Common myeloid progenitor, CD34-positive (primary cell): ENCODE measurements at regions not wholly inside any gene's neighbourhood (a gene's known extent, or its start where the extent isn't known, plus 50 kb on each side); places are given as distances from the start of the nearest gene placed in this dataset.

Experiments used
- CTCF ChIA-PET: fragments of 350-600 bp; sonication (Branson Sonifier 250); formaldehyde crosslinking; loops from one replicate; lab custom pipeline; 2021; ENCODE audit warnings: antibody characterized with exemption; lab: Charles Lee
- POLR2A ChIA-PET: fragments of 350-600 bp; sonication (Branson Sonifier 250); formaldehyde crosslinking; loops from one replicate; lab custom pipeline; 2021; ENCODE audit warnings: antibody characterized with exemption; lab: Charles Lee
- DNase-seq, 3 donors: peaks; one replicate each; pipeline versions ENCODE4 v3.0.0 to v3.0.0-alpha.2; 2013
- H3K27ac ChIP-seq, 2 experiments: 1 replicate in 1 of 2; 2 replicates in 1 of 2; pipeline ENCODE4 v1.7.0; 2013; ENCODE audit warnings: inconsistent platforms in 2 of 2, low read length in 2 of 2, mild to moderate bottlenecking in 2 of 2, low read depth in 1 of 2, moderate library complexity in 1 of 2; ENCODE audit not compliant: severe bottlenecking in 2 of 2, insufficient read depth in 1 of 2, poor library complexity in 1 of 2
- H3K27me3 ChIP-seq, 5 experiments: replicated peaks in 2 of 5; 1 replicate in 3 of 5; 2 replicates in 2 of 5; pipeline versions ENCODE4 v1.6.1 to v1.7.0; 2013; ENCODE audit warnings: low read length in 4 of 5, mild to moderate bottlenecking in 2 of 5, moderate library complexity in 2 of 5, inconsistent platforms in 1 of 5; ENCODE audit not compliant: insufficient read depth in 5 of 5, control insufficient read depth in 4 of 5
- H3K36me3 ChIP-seq, 4 experiments: 1 replicate in 2 of 4; 2 replicates in 2 of 4; pipeline versions ENCODE4 v1.6.1 to v1.7.0; 2013; ENCODE audit warnings: low read length in 3 of 4, control low read depth in 1 of 4, mild to moderate bottlenecking in 1 of 4; ENCODE audit not compliant: control insufficient read depth in 4 of 4, insufficient read depth in 4 of 4
- H3K4me1 ChIP-seq, 4 experiments: 1 replicate in 3 of 4; 2 replicates in 1 of 4; pipeline versions ENCODE4 v1.6.1 to v1.7.1; 2013; ENCODE audit warnings: low read length in 3 of 4, mild to moderate bottlenecking in 3 of 4, control low read depth in 1 of 4, inconsistent platforms in 1 of 4, moderate library complexity in 1 of 4; ENCODE audit not compliant: control insufficient read depth in 4 of 4, insufficient read depth in 4 of 4; ENCODE audit errors: control extremely low read depth in 1 of 4
- H3K4me3 ChIP-seq, 7 experiments: 1 replicate in 4 of 7; 2 replicates in 3 of 7; pipeline versions ENCODE4 v1.5.1 to v1.7.0; 2013; ENCODE audit warnings: mild to moderate bottlenecking in 7 of 7, low read length in 6 of 7, moderate library complexity in 6 of 7, inconsistent platforms in 2 of 7, low read depth in 2 of 7, control low read depth in 1 of 7; ENCODE audit not compliant: insufficient read depth in 4 of 7, control insufficient read depth in 1 of 7; ENCODE audit errors: extremely low read depth in 1 of 7
- H3K9me3 ChIP-seq, 5 experiments: 1 replicate in 4 of 5; 2 replicates in 1 of 5; pipeline versions ENCODE4 v1.6.1 to v1.7.1; 2013; ENCODE audit warnings: low read length in 4 of 5, mild to moderate bottlenecking in 2 of 5, inconsistent platforms in 1 of 5, low read depth in 1 of 5, moderate library complexity in 1 of 5; ENCODE audit not compliant: control insufficient read depth in 4 of 5, insufficient read depth in 2 of 5; ENCODE audit errors: control extremely low read depth in 1 of 5
- WGBS: methylation state at CpG from one replicate; pipeline ENCODE4 v1.1.5; 2013; ENCODE audit not compliant: insufficient coverage; 5-methylcytosine and 5-hydroxymethylcytosine counted together

DNA sequence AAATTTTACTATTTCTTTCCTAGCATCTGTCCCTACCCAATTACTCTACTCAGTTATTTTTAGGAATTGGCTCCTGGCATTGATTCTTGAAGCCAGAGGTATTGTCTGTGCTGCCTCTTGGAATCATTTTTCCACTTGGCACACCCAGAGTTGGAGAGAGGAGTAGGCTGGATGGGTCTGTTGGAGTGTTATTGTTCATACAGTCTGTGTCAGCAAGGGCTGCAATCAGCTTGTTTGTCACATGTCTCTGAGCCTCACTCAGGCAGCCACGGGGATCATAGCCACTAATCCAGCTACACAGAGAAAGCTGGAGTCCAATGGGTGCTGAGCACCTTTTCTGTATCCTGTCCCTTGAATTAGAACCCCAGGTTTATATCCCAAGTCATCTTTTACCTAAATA lies 176.0 kb upstream of the DYRK2 start:
- CTCF ChIA-PET, result no interaction called here
- no peak for DNase-seq
- POLR2A ChIA-PET, result interaction anchor here (0.7 kb wide), 1 partner anchor 26 kb away, joined by 3 read pairs; no protein-coding TSS in a partner anchor

DNA sequence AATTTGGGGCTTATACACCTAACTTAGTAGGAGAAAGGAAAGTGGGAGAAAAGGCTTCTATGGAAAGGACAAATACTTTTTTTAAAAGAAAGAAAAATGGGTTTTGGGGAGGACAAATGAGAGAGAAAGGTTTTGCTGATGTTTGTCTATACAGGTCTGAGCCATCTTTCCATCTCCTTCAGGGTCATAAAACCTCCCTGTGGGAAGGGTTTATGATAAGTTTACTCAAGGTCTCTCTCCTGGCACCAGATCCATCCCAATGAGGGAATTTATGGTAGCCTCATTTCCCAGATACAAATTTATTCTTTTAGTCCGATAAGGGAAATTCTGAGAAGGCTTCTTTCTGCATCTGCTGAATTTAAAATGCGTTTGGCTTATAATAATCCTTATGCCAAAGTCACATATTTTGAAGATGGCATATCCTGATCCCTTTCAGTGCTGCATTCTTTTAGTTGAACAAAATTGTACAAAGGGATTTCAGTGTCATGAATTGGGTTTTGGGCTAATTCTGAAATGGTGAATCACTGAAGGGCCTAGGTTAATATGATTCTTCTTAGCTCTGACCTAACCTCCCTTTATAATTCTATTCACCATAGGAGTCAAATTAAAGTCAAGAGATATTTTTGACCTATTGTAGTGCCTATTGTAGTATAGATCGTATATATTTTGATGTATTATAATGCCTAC lies 173.5 kb upstream of the DYRK2 start:
- CTCF ChIA-PET, result no interaction called here
- Histone ChIP-seq H3K27me3 (peaks cover 0 to 5% (median 0%) of the 10 kb centered on the region in 5 experiments), H3K4me3 (no peak overlapping the region), H3K4me1 (no peaks in the 10 kb centered on the region), H3K9me3 (no peaks in the 10 kb centered on the region), H3K27ac (no peak overlapping the region), H3K36me3 (no peaks in the 10 kb centered on the region)
- DNase-seq, result no peak
- no CpG with 5 or more reads among the region's 3 CpGs for WGBS
- POLR2A ChIA-PET, result no interaction called here

More for the DNA sequence above, 176.0 kb upstream of the DYRK2 start:
- Histone ChIP-seq H3K36me3 (no peaks in the 10 kb centered on the region), H3K9me3 (no peaks in the 10 kb centered on the region), H3K27ac (no peak overlapping the region), H3K27me3 (peaks cover 0 to 2% (median 0%) of the 10 kb centered on the region in 5 experiments), H3K4me3 (no peak overlapping the region), H3K4me1 (peaks cover 0 to 5% (median 0%) of the 10 kb centered on the region in 4 experiments)
- no CpG with 5 or more reads among the region's 1 CpG for WGBS

DNA sequence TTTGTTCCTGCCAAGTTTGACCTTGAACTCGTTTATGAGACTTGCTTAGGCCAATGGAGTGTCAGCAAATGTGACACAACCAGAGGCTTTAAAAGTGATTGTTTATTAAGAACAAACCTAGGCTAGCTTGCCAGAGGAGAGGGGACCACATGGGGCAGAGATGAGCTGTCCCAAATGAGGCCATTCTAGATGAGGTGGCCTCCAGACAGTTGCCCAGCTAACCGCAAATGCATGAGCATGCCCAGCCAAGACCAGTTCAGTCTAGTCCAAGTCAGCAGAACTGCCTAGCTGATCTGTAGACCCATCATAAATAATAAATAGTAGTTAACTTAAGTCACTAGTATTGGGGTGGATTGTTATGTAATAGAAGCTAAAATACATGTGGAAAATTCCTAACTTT lies 172.8 kb upstream of the DYRK2 start:
- DNase-seq, result no peak
- Histone ChIP-seq H3K4me1 (no peaks in the 10 kb centered on the region), H3K4me3 (no peak overlapping the region), H3K27me3 (peaks cover 0 to 8% (median 0%) of the 10 kb centered on the region in 5 experiments), H3K9me3 (no peaks in the 10 kb centered on the region), H3K36me3 (no peaks in the 10 kb centered on the region), H3K27ac (no peak overlapping the region)
- ChIA-PET POLR2A (no interaction called here), CTCF (no interaction called here)
- 100% methylated on average over 1 of the region's 2 CpGs for WGBS

DNA sequence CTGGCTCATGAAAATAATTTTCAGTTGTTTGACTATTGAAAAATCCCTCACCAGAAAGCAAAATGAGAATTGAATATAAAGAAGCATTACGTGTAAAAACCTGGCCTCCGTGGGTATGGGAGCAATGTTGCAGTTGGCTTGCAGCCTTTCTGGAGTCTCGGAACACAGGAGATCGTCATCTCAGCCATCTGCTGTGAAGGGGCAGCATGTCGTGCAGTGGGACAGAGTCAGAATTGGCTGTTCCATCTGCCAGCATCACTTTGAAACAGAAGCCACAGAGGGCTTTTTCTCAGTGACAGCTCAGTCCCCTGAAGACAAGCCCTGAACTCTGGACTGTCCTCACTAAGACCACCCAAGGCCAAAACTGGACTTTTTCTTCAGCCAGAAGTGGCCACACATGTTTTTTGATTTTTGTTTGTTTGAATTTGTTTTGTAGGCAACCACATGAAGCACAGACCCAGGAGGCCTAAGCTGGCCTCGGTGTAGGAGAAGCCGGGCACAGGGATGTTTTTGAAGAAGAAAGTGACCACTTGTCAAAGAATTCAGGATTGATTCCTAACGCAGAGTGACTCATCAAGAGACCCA lies 170.8 kb upstream of the DYRK2 start:
- over 99% methylated on average over 8 of the region's 8 CpGs for WGBS
- no peaks in the 10 kb centered on the region for H3K9me3 ChIP-seq
- no peak overlapping the region for H3K27ac ChIP-seq
- H3K27me3 ChIP-seq, result peaks cover 0 to 9% (median 2%) of the 10 kb centered on the region in 5 experiments
- no peak overlapping the region for H3K4me3 ChIP-seq
- POLR2A ChIA-PET, result interaction anchor here (0.6 kb wide), 1 partner anchor 80 kb away, joined by 3 read pairs; no protein-coding TSS in a partner anchor
- DNase-seq, result no peak
- peaks cover 3 to 8% (median 6%) of the 10 kb centered on the region in 4 experiments for H3K4me1 ChIP-seq
- no peaks in the 10 kb centered on the region for H3K36me3 ChIP-seq
- CTCF ChIA-PET, result no interaction called here

DNA sequence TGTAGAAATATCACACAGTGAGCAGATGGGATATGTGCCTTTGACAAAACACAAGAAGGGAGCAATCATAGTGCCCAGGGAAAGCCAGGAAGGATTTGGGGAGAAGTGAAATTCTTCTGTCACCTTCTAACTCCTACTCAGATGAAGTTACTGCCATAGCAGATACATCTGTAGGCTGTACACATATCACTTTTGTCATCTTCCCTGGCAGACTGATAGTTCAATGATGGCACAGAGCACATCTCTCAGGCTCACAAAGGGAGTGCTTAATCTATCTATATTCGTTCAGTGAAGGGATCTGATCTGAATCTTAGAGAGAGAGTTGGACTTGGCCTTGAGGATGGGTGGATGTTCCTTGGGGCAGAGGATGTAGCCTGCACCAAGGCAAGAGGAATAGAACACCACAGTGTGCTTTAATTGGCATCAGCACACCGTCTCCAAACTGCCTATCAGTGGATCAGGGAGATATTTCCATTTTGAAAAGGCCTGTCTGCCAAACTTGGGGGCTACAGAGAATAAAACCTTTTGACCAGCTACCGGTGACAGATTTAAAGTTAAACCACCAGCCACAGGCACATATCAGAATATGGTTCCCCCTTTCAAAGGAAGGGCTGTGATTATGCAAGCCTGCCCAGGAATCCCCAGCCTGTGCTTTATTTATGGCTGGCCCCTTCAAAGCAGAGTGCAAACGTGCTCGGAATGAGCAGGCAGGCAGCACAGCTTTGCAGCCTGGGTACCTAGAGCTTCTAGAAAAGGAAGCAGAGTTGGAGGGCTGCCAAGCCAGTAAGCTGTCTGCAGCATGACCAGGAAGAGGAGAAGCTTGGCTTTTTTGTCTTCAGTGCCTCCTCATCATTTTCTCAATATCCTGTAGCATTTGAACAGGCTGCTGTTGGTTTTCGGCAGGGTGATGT lies 165.5 kb upstream of the DYRK2 start:
- Histone ChIP-seq H3K4me3 (no peak overlapping the region), H3K4me1 (peaks cover 16 to 25% (median 22%) of the 10 kb centered on the region in 4 experiments), H3K27me3 (peaks cover 0 to 8% (median 2%) of the 10 kb centered on the region in 5 experiments), H3K9me3 (peaks cover 0 to 12% (median 9%) of the 10 kb centered on the region in 5 experiments), H3K36me3 (no peaks in the 10 kb centered on the region), H3K27ac (no peak overlapping the region)
- ChIA-PET POLR2A (no interaction called here), CTCF (interaction anchor here (0.7 to 1.2 kb wide), 4 partner anchors 47 to 458 kb away, joined by 3 to 4 read pairs (median 3); no protein-coding TSS in a partner anchor)
- DNase-seq, result peak; percentile 82 to 94 (median 92)
- 8% methylated on average over 5 of the region's 6 CpGs for WGBS

DNA sequence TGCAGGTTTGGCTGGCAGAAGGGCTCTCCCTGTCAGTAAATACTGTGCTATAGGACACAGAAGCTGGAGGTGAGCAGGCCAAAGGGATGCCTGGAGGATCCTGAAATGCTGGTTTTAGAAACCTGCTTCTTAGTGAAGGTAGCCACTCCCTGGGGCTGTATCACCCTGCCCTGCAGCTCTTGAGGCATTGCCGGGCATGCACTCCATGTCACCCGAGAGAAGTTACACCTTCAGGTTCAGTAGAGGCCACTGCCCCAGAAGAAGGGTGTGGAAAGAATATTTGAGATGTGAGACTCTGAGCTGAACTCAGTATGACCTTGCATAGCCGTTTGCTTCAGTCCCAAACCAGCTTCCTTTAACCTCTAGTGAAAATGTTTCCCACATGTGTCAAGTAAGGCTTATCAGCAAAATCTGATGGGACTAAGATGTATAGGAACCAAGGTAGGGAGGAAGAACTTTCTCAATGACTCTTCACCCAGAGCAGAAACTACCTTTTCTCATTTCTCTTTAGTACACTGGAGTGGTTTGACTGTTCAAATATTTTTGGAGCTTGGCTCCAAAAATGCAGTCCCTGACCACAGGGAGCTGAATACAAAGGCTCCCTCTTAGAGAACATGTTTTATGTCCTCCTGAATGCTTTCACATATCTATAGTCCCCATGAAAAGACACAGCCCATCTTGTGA lies 164.5 kb upstream of the DYRK2 start:
- Histone ChIP-seq H3K4me3 (no peak overlapping the region), H3K9me3 (peaks cover 0 to 21% (median 19%) of the 10 kb centered on the region in 5 experiments), H3K27me3 (peaks cover 0 to 8% (median 2%) of the 10 kb centered on the region in 5 experiments), H3K27ac (no peak overlapping the region), H3K4me1 (peaks cover 16 to 25% (median 22%) of the 10 kb centered on the region in 4 experiments), H3K36me3 (no peaks in the 10 kb centered on the region)
- WGBS, result 87% methylated on average over 2 of the region's 3 CpGs
- ChIA-PET CTCF (interaction anchor here (0.7 to 1.2 kb wide), 2 partner anchors 62 to 457 kb away, joined by 3 read pairs; no protein-coding TSS in a partner anchor), POLR2A (no interaction called here)
- no peak for DNase-seq
